ENCODE measurements at regions not wholly inside any gene's neighbourhood (a gene's known extent, or its start where the extent isn't known, plus 50 kb on each side); places are given as distances from the start of the nearest gene placed in this dataset.

DNA sequence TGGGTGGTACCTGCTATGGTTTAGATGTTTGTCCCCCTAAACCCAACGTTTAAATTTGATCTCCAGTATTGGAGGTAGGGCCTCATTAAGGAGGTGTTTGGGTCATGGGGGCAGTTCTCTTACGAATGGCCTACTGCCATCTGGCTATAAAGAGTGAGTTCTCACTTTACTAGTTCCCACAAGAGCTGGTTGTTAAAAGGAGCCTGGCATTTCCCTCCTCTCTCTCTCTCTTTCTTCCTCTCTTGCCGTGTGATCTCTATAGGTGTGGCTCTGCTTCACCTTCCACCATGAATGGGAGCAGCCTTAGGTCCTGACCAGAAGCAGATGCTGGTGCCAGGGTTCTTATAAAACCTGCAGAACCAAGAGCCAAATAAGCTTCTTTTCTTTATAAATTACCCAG is 193.2 kb upstream of the CDH6 start:
- no peak for FAIRE-seq
- Histone ChIP-seq H3K4me3 (replicated peaks in 1 of 3; ENCODE audit: insufficient read depth in 1 of 3, low read depth in 1 of 3, low read length in 3 of 3) (no peak overlapping the region), H3K36me3 (ENCODE audit: control insufficient read depth in 2 of 2, extremely low read depth in 1 of 2, insufficient read depth in 2 of 2, low read length in 2 of 2) (no peaks in the 10 kb centered on the region), H3K4me1 (ENCODE audit: control insufficient read depth, extremely low read depth, insufficient read depth, low read length) (no peaks in the 10 kb centered on the region), H3K9me1 (replicated peaks; ENCODE audit: control insufficient read depth, extremely low read depth, insufficient read depth, low read length) (no peaks in the 10 kb centered on the region), H4K20me1 (replicated peaks; ENCODE audit: control insufficient read depth, extremely low read depth, insufficient read depth, low read length) (no peaks in the 10 kb centered on the region), H3K9me3 (replicated peaks; ENCODE audit: control insufficient read depth, insufficient read depth, low read length) (no peaks in the 10 kb centered on the region), H3K27ac (ENCODE audit: insufficient read depth, low read depth, low read length) (no peak overlapping the region), H3K79me2 (ENCODE audit: control insufficient read depth, insufficient read depth, low read length) (no peaks in the 10 kb centered on the region), H2AFZ (ENCODE audit: low read depth, low read length) (no peak overlapping the region), H3K27me3 (ENCODE audit: control insufficient read depth in 2 of 2, insufficient read depth in 2 of 2, low read length in 2 of 2) (no peaks in the 10 kb centered on the region), H3K4me2 (ENCODE audit: insufficient read depth, low read length) (no peak overlapping the region), H3K9ac (replicated peaks; ENCODE audit: extremely low read depth, insufficient read depth, low read length) (no peak overlapping the region)
- dilution Hi-C loops (cut with MboI; ENCODE audit: extremely low pct_ligation_motif_present, low sequenced_read_pairs), result no loop called here
- no peak for DNase-seq (ENCODE audit: low read depth, low spot score)
- CTCF ChIA-PET, result no interaction called here
- intact Hi-C loops (cut with micrococcal nuclease), result no loop called here
- no TSS peak for BruUV-seq (replicated peaks)
- POLR2A ChIA-PET, result no interaction called here
- TF ChIP-seq FOS (IDR thresholded peaks at IDR 0.05; ENCODE audit: borderline replicate concordance, insufficient read depth, low read length) (no peak), MYC (IDR thresholded peaks at IDR 0.05; ENCODE audit: low read depth, low read length) (no peak), JUN (IDR thresholded peaks at IDR 0.05; ENCODE audit: borderline replicate concordance, insufficient read depth, insufficient read length, low read depth) (no peak), GATA2 (IDR thresholded peaks at IDR 0.05; ENCODE audit: insufficient read depth, insufficient read length, low read depth, low read length) (no peak), MAX (IDR thresholded peaks at IDR 0.05; ENCODE audit: insufficient read depth, insufficient read length) (no peak), POLR2AphosphoS5 (IDR thresholded peaks at IDR 0.05; ENCODE audit: insufficient read depth, low read depth, low read length) (no peak), POLR2A (IDR thresholded peaks at IDR 0.05; ENCODE audit: low read depth, low read length) (no peak), CTCF (IDR thresholded peaks at IDR 0.05; ENCODE audit: extremely low read depth in 1 of 2, insufficient read depth in 1 of 2, low read depth in 1 of 2, low read length in 2 of 2) (no peak), EZH2 (IDR thresholded peaks at IDR 0.05; ENCODE audit: borderline replicate concordance, low read depth, low read length, severe bottlenecking) (no peak)

All from endothelial cell of umbilical vein (primary cell).